ENCODE measurements at regions not wholly inside any gene's neighbourhood (a gene's known extent, or its start where the extent isn't known, plus 50 kb on each side); places are given as distances from the start of the nearest gene placed in this dataset.
"Not testable (repeated sequence)": the region's sequence is repeated elsewhere in the genome, so short reads cannot be mapped to it uniquely, and the experiment has no call there.

DNA sequence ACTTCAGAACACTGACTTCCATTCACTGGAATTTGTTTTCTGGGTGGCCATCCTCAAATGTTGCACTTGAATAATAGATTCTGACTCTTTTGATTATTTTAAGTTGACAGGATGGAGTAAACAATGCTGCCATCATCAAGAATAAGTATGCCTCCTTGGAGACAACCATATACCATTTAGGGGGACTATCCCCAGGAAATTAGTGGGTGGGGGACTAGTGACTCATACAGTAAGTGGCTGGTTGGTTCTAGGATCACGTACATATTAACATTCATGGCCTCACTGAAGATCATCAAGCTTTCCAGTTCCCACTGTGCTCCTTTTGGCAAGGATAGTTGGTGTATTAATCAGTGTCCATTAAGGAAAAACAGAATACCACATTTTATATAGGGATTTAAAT lies 615.2 kb downstream of the CCSER2 start:
- DNase-seq: no peak

DNA sequence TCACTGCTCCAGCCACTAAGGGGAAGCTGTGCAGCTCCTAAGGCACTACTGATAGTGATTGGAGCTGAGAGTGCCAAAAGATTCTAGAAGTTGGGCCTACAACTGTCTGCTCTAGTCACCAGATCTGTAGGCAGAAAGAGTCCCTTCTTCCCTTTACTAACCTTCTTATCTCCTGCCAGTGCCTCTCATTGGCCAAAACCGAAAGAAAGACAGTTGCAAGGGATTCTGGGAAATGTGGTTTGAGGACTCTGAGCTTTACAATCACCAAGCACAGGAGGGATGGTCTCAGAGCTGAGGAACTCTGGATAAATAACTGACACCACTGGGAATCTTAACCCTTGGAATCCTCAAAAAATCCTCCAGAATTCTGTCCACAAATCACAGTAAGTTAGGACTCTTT lies 615.8 kb downstream of the CCSER2 start:
- no peak for DNase-seq

DNA sequence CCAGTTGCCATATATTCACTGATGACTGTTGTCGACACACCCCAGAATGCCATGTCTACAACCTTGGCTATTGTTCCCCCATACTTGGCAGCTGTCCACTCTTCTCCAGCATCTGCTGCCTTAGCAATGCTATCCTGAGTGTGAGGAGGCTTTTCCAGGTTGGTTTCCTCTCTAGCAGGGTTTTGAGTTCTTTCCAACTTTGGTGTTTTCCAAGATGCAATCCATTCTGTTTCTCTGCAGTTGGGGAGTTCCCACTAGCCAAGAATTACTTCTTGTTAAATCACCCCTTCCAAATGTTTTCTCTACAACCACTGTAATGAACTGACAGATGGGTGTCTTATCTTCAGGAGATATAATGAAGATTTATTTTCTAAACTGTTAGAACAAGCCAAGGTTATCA lies 617.4 kb downstream of the CCSER2 start:
- no peak for DNase-seq

DNA sequence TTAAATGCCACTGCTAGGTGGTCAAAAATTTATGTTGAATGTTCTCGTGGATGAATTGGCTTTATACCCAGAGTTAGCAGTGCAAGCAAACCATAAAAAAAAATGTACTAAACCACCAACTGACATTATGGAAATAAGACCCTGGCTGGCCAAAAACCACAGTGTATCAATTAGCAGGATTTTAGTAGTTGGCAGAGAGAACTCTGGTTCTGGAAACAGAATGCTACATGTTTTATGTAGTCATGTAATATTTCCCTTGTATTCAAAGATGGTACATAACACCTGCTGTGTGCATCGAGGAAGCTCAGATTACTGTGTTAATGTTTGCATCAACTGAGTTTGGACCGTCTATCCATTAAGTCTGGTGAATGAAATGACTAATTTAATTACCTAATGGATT lies 618.5 kb downstream of the CCSER2 start:
- no peak for DNase-seq

DNA sequence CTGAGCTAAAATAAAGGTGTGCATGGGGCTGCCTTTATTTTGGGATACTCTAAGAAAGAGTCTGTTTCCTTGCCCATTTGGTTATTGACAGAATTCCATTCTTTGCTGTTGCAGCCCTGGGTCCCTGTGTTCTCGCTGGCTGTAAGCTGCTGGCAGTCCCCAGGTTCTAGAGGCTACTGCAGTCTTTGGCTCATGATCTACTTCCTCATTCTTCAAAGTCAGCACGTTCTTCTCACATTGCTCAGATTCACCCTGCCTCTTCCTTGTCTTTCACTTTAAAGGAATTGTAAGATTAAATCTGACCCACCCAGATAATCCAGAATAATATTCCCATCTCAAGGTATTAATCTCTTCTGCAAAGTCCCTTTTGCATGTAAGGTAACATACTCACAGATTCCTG lies 620.3 kb downstream of the CCSER2 start:
- peak; percentile 1 for DNase-seq

DNA sequence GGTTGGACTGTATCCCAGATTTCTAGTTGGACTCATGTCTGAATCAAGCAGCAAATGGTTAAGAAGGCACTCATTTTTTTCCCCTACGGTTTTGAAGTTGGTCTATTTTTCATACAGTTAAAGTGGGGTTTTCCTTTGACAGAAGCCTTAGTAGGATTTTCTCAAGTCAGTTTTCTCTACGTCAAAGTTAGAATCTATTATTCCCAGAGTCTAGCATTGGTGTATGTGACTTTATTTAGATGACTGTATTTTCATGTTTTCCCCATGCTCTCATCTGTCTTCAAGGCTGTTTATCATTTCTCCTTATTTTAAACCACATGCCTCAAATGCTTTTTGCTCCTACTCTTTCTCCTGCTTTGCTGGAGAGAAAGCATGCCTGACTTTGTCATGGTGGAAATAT lies 623.2 kb downstream of the CCSER2 start:
- DNase-seq: no peak

DNA sequence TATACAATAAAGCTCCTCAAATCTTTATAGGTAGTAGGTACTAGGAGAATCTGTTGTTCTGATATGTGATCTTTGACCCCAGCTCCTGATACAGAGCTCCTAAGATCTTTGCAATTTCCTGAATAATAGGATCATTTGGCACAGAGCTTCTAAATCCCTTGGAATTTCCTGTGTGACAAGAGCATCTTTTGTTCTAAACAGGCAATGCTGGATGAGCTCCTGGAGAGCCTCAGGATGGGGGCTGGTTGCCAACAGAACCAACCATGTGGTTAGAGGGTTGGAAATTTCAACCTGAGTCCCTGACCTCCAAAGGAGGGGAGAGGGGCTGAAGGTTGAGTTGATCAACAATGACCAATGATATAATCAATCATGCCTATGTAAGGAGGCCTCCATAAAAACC lies 629.0 kb downstream of the CCSER2 start:
- no peak for DNase-seq

DNA sequence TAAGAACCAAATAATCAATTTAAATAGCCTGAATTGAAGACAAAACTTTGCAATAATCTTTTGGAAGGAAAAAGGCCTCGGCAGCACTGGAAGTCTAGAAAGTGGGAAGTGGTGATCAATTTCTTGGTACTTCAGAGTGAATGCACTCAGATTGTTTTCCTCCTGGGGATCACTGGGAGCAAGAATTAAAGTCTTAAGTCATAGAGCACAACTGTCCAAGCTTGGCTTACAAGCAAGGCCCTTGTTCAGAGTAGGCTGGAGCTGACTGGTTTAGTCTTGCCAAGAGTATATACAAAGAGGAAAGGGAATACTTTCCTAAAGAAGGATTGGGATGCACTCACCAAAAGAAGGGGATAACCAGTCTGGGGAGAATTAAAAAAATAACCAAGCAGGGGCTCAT lies 637.1 kb downstream of the CCSER2 start:
- no peak for DNase-seq

DNA sequence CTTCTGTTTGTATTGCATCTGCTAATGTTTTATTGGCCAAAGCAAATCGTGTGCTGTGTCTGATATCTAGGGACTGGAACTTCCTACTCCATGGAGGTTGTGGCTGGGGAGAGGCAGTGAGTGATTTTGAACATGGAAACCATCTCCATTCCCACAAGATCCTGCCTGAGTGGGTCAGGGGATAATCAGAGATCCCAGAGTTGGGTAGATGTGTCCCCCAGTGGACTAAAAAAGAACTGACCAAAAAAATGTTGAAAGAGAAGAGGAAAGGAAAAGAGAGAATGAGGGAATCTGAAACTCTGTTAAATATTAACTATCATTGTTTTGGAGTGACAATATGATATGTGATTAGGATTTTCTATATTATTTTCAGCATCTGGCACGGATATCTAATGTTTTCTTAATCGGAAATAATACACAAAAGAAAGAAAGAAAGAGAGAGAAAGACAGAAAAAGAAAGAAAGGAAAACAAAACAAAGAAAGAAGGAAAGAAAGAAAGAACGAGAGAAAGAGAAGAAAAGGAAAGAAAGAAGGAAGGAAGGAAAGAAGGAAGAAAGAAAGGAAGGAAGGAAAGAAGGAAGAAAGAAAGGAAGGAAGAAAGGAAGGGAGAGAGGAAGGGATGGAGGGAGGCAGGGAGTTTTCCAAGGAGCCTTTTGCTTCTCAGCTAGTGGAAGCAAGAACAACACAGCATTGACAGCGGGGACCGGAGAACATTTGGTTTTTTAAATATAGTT lies 638.5 kb downstream of the CCSER2 start:
- DNase-seq: no peak

DNA sequence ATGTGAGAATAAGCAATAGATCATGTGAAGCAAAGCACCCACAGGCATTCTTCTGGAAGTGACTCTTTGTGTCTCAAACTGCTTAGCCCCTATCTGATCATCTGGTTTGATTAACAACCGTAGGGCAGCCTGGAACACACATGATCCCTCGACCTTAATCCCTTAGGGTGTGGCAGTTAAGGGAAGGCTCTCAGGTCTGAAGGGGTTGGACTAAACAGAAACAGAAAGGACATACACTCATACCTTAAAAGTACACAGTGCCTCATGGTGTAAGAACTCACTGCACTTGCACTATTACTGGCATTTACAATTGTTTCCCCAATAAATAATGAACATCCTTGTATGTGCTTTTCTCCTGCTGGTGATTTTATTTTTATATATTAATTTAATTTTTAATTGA lies 640.9 kb downstream of the CCSER2 start:
- DNase-seq: not testable (repeated sequence)

DNA sequence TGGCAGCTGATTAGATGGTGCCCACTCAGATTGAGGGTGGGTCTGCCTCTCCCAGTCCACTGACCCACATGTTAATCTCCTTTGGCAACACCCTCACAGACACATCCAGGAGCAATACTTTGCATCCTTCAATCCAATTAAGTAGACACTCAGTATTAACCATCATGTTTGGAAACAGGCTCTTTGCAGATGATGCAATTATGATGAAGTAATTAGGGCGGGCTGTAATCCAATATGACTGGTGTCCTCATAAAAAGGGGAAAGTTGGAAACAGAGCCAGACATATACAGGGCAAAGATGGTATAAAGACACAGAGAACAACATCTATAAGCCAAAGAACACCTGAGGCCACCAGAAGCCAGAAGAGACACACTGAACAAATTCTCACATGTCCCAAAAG lies 658.6 kb downstream of the CCSER2 start:
- DNase-seq: no peak

DNA sequence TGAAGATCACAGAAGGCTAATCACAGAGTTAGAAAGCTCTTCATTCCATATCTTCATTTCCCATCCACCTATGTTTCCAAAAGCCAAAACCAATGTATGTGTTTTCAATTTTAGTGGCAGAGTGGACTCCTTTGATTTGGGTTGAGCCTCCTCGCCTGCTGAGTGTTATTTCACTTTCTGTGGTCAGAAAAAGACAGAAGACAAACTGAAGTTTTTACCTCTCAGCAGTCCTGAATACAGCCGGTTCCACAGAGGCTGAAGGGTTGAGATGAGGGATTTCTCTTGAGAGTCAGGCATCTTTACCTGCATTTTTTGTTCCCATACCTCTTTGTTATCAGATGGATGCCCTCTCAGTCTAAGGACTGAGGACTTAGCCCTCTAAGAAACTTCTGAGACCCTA lies 659.6 kb downstream of the CCSER2 start:
- DNase-seq: no peak

DNA sequence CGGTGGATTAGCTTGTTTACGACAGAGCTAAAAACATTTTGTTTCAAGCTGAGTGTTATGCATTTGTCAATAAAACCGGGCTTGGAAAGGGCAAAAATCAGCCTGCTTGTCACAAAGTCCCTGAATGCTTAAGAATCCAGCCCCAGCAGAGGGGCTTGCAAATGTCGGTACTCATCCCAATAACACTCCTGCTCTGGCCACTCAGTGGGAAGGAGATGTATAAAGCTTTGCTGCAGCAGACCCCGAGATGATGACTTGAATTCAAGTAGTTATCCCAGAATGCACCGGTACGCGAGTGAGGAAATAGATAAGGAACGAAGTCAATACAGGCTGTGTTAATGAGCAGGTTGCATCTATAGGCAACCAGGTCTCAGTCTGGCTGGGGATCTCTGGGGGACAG lies 662.3 kb downstream of the CCSER2 start:
- DNase-seq: no peak

DNA sequence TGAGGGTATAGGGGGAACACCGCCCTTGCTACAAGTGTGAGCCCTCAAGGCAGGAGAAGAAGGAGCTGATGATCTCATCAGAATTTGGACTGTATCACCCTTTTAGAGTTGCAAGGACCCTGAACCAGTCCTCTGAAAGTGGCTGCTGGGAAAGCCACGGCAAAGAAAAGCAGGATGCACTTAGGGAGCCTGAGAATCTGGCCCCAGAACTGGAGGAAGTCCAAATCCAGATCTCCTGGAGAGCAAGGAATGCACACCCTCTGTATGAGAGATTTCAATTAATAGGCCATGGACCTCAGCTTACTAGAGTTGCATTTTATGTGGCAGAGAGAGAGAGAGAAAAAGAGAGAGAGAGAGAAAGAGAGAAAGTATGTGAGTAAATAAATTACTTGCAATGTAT lies 662.9 kb downstream of the CCSER2 start:
- peak; percentile 4 for DNase-seq

DNA sequence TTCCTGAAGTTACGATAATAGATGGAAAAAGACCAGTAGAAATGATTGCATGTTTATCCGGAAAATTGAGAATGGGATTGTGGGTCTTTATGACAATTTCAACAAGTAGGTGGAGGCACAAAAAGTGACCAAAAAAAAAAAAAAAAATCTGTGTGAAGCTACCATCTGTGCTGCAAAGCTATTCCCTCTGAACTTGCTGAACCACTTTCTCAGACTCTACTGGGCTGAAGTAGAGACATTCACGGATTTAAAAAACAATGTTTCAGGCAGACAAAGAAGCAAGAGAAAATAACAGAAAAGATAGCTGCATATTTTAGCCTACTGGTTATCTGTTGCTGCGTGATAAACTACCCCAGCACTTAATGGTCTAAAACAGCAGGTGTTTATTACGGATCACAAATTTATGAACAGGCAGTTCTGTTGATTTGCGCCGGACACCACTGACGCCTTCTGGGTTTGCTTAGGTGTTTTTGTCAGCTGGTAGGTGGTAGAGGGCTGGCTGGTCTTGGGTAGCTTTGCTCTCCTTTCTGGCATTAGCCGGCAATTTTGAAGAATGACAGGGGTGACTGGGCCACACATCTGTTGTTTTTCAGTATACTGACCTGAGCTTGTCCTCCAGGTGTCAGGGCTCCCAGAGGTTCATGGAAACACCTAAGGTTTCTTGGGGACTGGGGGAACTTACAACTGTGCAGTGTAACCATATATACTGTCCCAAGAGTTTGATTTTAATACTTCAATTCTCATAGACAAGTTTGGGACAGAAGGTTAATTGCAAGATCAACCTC lies 665.1 kb downstream of the CCSER2 start:
- no peak for DNase-seq

DNA sequence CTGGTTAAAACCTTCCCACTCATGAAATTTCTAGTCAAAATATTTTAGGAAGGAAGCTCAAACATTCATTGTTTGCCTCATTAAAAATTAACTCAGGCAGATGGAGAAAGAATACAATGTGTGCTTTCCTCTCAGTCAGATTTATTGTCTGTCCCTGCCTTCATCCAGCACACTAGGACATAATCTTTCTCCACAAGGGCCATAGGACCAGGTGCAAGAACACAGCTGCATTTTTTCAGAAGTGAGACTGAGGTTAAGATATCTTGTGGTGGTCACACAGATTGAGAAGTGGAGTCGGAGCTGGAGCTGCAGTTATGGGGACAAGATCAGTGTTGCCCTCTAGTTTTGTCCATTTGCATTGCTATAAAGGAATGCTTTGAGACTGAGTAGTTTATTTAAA lies 666.3 kb downstream of the CCSER2 start:
- no peak for DNase-seq

DNA sequence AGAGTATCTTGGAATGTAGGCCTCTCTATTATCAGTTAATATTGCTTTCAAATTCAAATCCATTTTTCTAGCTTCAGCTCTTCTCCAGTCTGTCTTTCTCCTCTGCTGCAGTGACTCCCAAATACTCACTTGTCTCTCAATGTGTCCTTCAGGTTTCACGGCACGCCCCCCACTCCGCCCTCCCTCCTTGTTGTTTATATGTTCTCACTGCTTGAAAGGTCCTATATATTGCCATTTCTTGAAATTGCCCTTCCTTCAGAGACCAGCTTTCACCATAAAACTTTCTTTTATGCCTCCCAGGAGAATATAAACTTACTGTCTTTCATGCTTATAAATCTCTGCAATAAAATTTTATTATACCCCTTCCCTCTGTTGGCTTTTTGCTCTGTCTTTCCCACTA lies 668.2 kb downstream of the CCSER2 start:
- DNase-seq: no peak

DNA sequence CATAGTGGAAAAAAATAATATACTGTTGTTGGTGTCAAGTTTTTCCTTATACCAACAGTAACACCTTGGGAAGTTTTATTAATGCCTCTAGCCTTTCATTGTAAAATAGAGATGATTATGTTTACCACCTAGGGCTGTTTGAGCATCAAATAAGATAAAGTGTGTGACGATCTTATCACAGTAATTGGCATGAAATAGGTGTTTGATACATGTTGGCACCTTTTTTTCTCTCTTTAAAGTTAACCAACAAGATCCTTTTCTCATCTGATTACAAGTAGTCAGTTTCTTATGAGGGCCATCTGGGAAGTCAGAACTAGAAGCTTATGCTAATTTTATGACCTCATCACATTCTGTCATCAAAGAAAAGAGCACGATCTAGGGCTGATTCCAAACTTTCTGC lies 669.5 kb downstream of the CCSER2 start:
- no peak for DNase-seq

DNA sequence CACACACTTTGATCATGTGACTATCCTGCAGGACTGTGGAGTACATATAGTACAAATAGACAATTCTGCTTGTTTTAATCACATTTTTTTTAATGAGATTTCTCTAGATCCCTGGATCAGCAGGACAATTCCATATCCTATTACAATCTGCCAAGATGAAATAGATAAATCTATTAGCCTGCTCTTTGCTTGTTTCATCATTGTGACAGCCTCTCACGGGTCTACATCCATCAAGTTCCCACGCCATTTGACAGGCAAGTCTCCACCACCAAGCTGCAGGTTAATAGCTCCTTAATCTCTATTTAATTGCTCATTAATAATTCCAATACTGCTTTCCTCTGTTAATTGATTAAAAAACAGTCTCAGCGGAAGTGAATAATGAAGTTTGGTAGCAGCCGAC lies 671.5 kb downstream of the CCSER2 start:
- no peak for DNase-seq

DNA sequence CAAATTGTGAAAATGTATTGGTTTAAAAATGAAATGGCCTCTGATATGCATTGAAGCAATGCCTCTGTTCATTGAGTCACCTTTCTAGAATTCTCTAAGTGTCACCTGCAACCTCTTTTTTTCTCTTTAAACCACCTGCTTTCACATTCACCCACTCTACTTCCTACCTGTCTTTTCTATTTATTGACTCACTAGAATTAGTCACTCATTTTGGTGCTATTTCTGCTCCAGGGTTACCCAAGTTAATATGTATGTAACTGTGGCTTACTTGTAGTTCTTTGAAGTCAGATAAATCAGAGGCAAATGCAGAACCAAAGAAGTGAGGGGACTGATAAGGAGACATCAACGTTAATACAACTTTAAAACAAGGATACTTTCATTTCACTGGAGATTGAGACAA lies 674.7 kb downstream of the CCSER2 start:
- DNase-seq: no peak

DNA sequence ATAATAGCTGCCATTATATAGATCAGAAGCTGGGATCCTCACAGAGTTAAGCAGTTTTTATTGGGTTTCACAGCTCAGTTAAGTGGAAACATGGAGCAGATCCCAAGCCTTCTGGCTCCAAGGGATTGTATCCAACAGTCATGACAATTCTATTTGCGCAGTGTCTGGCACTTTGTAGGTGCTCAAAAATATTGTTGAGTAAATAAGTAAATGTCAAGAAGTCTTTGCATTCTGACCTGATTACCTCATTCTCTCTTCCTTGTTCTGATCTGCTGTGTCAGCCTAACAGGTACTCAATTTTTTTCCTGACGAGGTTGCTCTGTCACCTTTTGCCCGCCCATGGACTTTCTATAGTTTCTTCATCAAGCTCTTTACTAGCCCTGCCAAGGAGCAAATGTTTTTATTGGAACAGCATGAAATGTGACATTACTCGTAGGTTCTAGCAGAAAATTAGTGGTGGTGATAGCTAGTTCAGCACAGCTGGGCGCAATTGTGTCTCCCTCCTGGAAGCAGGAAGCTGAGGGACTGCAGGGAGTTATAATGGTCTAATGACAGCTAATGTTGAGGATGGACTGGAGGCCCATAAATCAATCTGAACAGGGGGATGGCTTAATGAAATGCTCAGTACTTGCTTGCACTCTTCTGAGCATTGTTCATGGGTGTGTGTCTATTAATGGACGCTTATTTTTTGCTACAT lies 680.2 kb downstream of the CCSER2 start:
- DNase-seq: no peak

DNA sequence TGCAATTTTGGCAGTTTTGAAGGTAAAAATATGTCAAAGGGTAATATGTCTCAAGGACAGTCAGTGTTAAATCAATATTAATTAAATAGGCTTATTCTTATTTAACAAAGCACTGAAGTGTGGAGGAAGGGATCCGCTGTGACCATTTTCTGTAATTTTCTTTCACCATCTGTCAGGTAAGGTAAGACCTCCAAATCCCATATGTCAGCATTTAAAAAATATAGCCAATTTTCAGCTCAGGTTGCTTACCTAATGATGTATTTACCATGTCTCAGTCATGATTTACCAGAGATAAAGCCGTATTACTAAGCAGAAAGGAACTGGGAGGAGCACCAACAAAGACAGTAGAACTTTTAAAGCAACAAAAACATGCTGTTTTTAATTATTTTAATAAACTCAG lies 683.9 kb downstream of the CCSER2 start:
- DNase-seq: no peak

DNA sequence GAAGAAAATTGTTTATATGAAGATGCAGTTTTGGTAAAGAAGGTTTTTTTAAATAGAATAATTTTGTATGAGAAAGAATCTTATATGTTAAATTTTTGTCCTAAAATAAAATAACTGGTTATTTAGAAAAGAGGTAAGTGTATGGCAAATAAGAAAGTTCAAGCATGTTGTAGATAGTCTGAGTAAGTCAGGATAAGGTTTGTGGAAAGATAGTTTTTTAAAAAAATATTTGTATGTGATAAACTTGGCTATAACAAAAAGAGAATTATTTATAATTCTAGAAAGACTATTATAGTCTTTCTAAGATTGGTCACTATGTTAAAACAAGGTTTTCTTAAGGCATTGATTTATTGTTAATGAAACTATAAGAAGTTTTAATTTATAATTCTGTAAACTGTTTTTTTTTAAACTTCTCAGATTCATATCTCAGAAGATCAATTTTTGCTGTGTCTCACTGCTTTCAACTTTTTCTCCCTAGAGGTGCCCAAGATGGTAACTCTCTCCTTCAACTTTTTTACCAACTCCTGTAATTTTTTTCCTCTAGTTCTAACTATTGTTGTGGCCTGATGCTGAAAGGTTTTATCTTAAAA lies 698.6 kb downstream of the CCSER2 start:
- no peak for DNase-seq
